ENCODE measurements at regions not wholly inside any gene's neighbourhood (a gene's known extent, or its start where the extent isn't known, plus 50 kb on each side); places are given as distances from the start of the nearest gene placed in this dataset.
A peak's percentile ranks its signal among the peaks of the same experiment; 100 is the strongest.

GRCh38 chr5:145509336-145510136 lies 325.6 kb downstream of the PRELID2 start:
- DNase-seq (ENCODE audit: low read depth in 2 of 2): no peak

GRCh38 chr5:145506185-145506850 lies 328.8 kb downstream of the PRELID2 start:
- DNase-seq (ENCODE audit: low read depth in 2 of 2): no peak

GRCh38 chr5:145502906-145503305 lies 332.2 kb downstream of the PRELID2 start:
- no peak for DNase-seq (ENCODE audit: low read depth in 2 of 2)

- no peak for DNase-seq (ENCODE audit: low read depth in 2 of 2)
These were observed 334.4 kb downstream of the PRELID2 start for GRCh38 chr5:145500710-145501109.

- DNase-seq (ENCODE audit: low read depth in 2 of 2): no peak
These were observed 335.7 kb downstream of the PRELID2 start for GRCh38 chr5:145499483-145499882.

- no peak for DNase-seq (ENCODE audit: low read depth in 2 of 2)
These were observed 338.1 kb downstream of the PRELID2 start for GRCh38 chr5:145497052-145497451.

GRCh38 chr5:145495741-145496140 lies 339.4 kb downstream of the PRELID2 start:
- peak; percentile 65 for DNase-seq (ENCODE audit: low read depth in 2 of 2)

GRCh38 chr5:145495196-145495595 lies 339.9 kb downstream of the PRELID2 start:
- DNase-seq (ENCODE audit: low read depth in 2 of 2): no peak

GRCh38 chr5:145493435-145493834 lies 341.7 kb downstream of the PRELID2 start:
- no peak for DNase-seq (ENCODE audit: low read depth in 2 of 2)

GRCh38 chr5:145489516-145489915 lies 345.6 kb downstream of the PRELID2 start:
- no peak for DNase-seq (ENCODE audit: low read depth in 2 of 2)

GRCh38 chr5:145484158-145484557 lies 351.0 kb downstream of the PRELID2 start:
- DNase-seq (ENCODE audit: low read depth in 2 of 2): peak; percentile 29 to 38

GRCh38 chr5:145483212-145483611 lies 351.9 kb downstream of the PRELID2 start:
- no peak for DNase-seq (ENCODE audit: low read depth in 2 of 2)

GRCh38 chr5:145479857-145480256 lies 355.3 kb downstream of the PRELID2 start:
- no peak for DNase-seq (ENCODE audit: low read depth in 2 of 2)

GRCh38 chr5:145479271-145479670 lies 355.9 kb downstream of the PRELID2 start:
- DNase-seq (ENCODE audit: low read depth in 2 of 2): no peak

GRCh38 chr5:145478651-145479050 lies 356.5 kb downstream of the PRELID2 start:
- no peak for DNase-seq (ENCODE audit: low read depth in 2 of 2)

GRCh38 chr5:145473042-145473642 lies 362.0 kb downstream of the PRELID2 start:
- no peak for DNase-seq (ENCODE audit: low read depth in 2 of 2)

GRCh38 chr5:145471831-145472612 lies 363.1 kb downstream of the PRELID2 start:
- no peak for DNase-seq (ENCODE audit: low read depth in 2 of 2)

GRCh38 chr5:145471026-145471425 lies 364.1 kb downstream of the PRELID2 start:
- DNase-seq (ENCODE audit: low read depth in 2 of 2): no peak

- DNase-seq (ENCODE audit: low read depth in 2 of 2): no peak
These were observed 364.7 kb downstream of the PRELID2 start for GRCh38 chr5:145470396-145470979.

GRCh38 chr5:145467446-145467845 lies 367.7 kb downstream of the PRELID2 start:
- DNase-seq (ENCODE audit: low read depth in 2 of 2): no peak

- DNase-seq (ENCODE audit: low read depth in 2 of 2): no peak
These were observed 368.6 kb downstream of the PRELID2 start for GRCh38 chr5:145466533-145466932.
